ENCODE measurements at regions not wholly inside any gene's neighbourhood (a gene's known extent, or its start where the extent isn't known, plus 50 kb on each side); places are given as distances from the start of the nearest gene placed in this dataset.
"Not testable (repeated sequence)": the region's sequence is repeated elsewhere in the genome, so short reads cannot be mapped to it uniquely, and the experiment has no call there.

GRCh38 chr5:115435778-115436712, 108.5 kb downstream of the FEM1C start:
- no peak for DNase-seq

- DNase-seq = no peak
These were observed 109.4 kb downstream of the FEM1C start for GRCh38 chr5:115435065-115435777.

- DNase-seq = no peak
These were observed 110.7 kb downstream of the FEM1C start for GRCh38 chr5:115433918-115434317.

DNA sequence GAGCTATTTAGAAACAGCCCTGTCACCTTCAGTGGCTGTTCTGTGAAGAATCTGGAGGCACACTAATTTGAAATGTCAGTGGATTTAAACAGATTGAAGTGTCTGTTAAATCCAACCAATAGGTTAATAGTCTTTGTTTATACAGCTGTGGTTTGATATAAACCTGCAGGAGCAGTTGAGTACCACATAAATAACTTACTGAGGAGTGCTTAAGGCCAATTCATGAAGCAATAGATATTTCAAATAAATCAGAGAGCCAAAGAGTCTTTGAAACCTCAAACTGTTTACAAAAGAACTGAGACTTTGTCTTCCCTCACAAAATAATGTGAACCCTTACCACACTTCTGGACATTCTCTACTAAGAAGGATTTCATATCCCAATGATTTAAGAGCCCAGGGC, 111.9 kb downstream of the FEM1C start:
- DNase-seq = no peak

DNA sequence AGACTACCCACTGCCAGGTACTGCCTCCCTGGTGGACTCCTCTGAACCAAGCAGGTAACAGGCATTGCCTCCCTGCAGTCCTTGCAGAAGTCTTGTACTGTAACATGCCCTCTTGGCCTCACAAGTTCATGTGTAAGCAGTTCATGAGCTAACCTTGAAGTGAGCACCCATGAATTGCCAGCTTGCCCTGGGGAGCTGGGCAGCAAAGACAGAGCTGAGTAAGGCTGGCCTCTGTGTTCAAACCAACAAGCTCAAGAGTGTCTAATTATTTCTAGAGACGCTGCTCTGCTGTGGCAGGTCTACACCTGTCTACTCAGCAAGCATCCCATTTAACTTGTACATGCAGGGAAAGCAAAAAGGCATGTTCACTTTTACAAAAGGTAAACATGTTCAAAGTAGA, 113.5 kb downstream of the FEM1C start:
- DNase-seq = no peak

DNA sequence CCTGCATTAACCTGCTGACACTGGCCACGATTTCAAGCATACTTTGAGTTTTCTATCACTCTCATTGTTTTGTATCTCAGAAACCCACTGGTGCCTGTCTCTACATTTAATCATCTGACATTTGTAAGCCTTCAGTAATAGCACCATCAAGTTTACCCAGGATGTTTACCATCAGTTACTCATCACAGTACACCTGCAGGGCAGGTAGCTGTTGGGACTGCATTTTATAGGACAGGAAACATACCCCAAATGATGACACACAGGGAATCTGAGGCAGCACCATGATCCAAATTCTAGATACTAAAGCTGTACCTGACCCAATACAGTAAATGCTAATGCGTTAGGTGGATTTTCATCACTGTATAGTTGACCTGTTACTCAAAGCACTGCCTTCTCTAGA, 114.2 kb downstream of the FEM1C start:
- DNase-seq = no peak

GRCh38 chr5:115429345-115429940, 115.1 kb downstream of the FEM1C start:
- DNase-seq = no peak

DNA sequence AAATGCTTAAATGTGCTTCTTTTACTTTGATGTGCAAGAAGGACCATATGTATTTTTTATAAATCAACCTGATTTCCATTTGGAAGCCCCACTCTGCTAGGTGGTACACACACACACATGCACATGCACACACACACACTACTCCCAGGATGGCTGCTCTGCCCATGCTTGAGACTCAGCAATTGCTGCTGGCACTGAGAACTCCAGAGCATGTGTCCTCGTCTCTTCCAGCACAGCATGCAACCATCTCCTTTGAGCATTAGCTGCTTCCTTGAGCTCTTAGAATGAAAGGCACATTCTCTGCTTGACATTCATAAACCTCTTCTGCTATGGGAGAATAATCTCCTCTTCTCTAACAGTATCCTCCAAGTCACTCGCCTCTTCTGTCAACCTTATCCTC, 115.9 kb downstream of the FEM1C start:
- no peak for DNase-seq

DNA sequence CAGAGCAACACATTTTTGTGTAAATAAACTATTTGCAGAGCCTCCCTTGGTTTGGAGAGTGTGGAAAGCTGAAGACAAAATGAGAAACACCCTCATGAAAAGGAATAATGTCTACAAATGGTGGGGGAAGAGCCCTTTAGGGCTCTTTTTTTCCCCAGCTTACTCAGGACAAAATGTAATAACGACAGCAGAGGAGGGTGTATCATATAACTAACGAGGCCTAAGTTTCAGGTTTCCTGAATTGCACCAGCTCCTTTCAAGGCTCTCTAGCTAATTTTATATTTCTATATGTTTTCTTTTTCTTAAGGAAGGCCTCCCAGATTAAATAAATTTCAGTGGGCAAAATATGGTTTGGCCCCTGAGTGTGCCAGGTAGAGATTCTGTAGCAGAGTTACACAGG, 116.3 kb downstream of the FEM1C start:
- no peak for DNase-seq

GRCh38 chr5:115424446-115424845, 120.1 kb downstream of the FEM1C start:
- no peak for DNase-seq

GRCh38 chr5:115424030-115424429, 120.5 kb downstream of the FEM1C start:
- no peak for DNase-seq

DNA sequence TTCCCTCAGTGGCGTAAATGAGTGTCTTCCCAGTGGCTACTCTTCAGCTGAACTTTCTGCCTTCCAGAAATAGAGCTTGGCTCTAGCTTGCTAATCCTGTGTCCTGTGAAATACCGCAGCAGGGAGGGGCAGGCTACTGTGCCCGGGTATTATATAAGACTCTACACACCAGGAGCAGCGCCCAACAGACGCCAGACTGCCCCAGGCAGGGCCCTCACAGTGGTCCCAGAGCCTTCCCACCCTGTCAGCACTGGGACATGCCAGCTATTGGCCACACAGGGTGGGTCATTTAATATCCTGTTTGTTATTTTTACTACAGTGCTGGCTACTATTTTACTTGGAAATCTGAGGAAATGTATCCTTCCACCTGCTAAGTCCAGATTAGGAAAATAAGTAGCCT, 121.0 kb downstream of the FEM1C start:
- DNase-seq = no peak

GRCh38 chr5:115423051-115423450, 121.5 kb downstream of the FEM1C start:
- no peak for DNase-seq

DNA sequence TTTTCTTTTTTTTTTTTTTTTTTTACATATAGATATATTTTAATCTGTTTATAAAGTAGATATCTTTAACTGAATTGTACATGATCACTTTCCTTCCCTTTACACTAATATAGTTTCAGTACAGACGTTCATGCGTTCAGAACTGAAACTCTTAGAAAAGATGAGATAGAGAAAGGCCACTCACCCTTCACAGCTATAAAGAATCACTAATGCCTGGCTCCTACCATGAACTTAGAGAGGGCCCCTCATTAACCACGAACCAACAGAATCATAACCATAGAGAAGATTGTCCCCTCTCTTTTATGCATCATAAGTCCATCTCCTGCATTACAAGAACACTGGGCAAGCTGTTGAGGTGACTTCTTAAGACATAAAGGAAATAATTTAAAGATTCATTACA, 123.8 kb downstream of the FEM1C start:
- not testable (repeated sequence) for DNase-seq

GRCh38 chr5:115419846-115420585, 123.6 kb upstream of the CCDC112 start:
- DNase-seq = no peak

GRCh38 chr5:115418788-115419187, 122.3 kb upstream of the CCDC112 start:
- no peak for DNase-seq

DNA sequence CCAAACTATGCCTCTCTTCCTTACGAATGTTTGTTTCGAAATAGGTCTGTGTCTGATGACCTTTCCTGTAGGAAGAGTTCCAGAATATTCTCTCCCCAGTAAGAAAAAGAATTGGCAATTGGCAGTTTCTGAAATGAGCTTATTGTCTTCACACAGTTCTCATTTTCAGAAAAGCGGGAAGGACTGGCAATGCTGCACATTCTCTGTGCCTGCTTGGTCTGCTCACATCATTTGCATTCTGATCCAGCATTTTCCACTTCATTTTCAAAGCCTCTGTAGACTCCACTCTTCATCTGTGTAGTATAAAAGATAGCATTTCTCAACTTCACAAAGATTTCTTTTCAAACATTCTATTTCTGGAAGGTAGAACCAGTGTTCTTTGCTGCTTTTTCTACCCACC, 120.6 kb upstream of the CCDC112 start:
- DNase-seq = no peak

- DNase-seq = no peak
These were observed 118.7 kb upstream of the CCDC112 start for GRCh38 chr5:115415143-115415491.

DNA sequence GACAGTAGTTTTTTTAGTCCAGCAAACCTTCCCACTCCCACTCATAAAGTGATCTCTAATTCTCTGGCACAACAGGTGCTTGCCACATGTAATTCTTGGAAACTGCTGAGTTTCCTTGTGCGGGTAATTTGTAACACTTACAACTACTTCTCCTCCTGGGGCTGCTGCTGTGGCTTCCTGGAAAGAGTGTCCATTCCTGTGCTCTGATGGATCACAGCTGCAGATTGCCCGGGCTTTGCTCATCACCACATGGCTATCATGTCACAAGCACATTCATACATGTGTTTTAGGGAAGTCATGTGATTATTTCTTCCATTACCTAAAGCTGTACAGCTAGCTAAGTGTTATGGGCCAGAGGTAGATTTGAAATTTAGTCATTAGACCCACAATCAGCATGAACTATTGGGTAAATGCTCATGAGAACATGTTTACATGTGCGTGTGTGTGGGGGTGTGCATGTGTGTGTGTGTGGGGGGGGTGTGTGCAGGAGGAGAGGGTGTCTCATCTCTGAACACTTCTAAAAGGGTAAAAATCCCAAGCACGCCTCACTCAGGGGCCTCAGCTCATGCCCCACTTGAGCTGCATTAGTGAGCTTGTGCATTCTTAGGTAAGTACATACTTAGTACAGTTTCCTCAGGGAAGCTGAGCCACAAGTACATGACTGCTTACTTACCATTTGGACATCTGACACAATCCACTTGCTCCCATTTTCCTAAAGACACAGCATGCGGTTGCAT, 118.1 kb upstream of the CCDC112 start:
- DNase-seq = peak; percentile 14

DNA sequence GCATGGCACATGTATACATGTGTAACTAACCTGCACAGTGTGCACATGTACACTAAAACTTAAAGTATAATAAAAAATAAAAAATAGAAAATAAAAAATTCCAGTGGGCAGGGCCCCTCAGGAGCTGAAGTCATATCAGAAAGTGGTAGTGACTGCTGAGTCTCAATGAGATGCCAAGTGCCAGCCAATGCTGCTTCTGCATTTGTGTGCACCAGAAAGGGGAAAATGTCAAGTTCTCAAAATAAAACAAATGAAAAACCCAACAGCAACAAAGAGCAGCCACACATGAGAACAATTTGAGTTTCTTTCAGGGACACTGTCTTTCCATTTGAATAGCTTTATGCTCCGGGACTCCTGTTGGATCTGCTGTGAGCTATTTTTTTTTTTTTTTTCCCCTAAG, 117.2 kb upstream of the CCDC112 start:
- no peak for DNase-seq

DNA sequence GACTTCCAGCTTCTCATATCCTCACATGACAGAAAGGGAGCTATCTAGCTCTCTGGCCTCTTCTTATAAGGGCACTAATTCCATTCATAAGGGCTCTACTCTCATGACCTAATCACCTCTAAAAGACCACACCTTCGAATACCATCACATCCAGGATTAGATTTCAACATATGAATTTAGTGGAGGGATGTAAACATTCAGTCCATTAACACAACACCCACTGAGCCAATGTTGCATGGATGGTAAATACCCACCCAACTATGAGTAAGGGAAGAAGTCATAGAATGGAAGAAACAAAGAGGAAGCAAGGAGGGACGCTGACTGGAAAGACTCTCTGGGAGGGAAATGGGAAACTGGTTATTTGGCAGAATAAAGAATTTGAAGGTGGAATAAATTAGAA, 112.6 kb upstream of the CCDC112 start:
- no peak for DNase-seq

DNA sequence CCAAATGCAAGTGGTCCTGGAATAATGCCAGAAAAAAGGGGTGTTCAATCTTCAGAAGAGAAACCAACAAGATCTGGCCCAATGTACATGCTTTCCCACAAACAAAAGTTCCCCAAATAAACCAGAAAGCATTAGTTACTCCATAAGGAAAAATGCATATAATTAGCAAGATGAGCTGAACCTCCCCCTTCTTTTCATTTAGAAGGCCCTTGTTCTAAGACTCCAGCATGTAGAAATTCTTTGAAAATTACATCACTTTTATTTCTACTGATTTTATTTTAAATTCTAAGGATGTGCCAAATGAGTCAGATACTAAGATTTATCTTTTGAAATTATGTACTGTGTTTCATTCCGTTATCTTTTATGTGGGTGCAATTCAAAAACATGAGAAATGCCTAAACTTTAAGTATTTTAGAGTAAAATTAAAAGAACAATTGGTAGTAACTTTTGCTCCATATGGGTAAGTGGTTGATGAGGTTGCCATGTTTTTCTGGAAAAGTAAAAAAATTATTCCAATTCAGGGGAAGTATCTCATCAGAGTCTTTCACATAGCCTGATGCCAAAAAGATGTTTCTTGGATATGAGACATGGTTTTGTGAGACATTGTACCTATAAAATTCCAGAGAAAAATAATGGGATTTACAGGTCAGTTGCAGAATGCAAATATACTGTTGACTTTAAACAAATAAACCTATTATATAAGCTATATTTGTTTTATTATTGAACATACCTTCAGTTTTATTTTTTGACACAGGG, 106.5 kb upstream of the CCDC112 start:
- no peak for DNase-seq

Measured in CD4-positive, alpha-beta T cell treated with Interferon gamma for 1 hour (primary cell).